ENCODE measurements at regions not wholly inside any gene's neighbourhood (a gene's known extent, or its start where the extent isn't known, plus 50 kb on each side); places are given as distances from the start of the nearest gene placed in this dataset.

DNA sequence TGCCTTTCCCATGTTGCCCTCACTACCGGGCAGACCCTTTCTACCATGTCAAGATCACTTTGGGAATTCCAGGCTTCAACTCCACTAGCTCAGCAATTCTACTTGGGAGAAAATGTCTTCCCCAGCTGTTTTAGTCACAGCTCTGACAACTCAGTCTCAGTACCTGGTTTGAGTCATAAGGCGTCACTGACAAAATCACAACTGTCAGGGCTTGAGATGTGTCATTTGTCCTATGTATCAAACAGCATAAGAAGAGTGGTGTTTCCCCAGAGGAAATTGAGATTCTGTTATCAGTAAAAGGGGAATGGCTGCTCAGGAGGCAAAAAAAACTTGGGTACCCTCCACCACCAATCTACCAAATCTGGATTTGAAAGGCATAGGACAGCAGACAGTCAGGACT is 594.9 kb upstream of the SUCLG2 start:
- no peak overlapping the region for H3K4me2 ChIP-seq (ENCODE audit: insufficient read depth in 1 of 2, low read depth in 2 of 2, low read length in 2 of 2)
- H2BK15ac ChIP-seq (ENCODE audit: low read length), result no peak overlapping the region
- no peaks in the 10 kb centered on the region for H3K4me1 ChIP-seq (replicated peaks in 1 of 4; ENCODE audit: control insufficient read depth in 3 of 4, insufficient read depth in 4 of 4, low read length in 3 of 4)
- H3K23me2 ChIP-seq (ENCODE audit: low read depth, low read length), result no peaks in the 10 kb centered on the region
- no peak overlapping the region for H3K4me3 ChIP-seq (ENCODE audit: extremely low read depth in 1 of 4, insufficient read depth in 2 of 4, low read depth in 3 of 4, low read length in 4 of 4)
- H3K36me3 ChIP-seq (ENCODE audit: control insufficient read depth in 2 of 4, insufficient read depth in 4 of 4, low read length in 3 of 4), result no peaks in the 10 kb centered on the region
- no peak overlapping the region for H4K5ac ChIP-seq (ENCODE audit: insufficient read length, low read depth, low read length)
- no peaks in the 10 kb centered on the region for H4K20me1 ChIP-seq (replicated peaks in 1 of 2; ENCODE audit: control insufficient read depth in 1 of 2, insufficient read depth in 2 of 2, low read length in 2 of 2)
- no peak overlapping the region for H3K56ac ChIP-seq (replicated peaks; ENCODE audit: insufficient read length, low read depth, low read length)
- H2BK20ac ChIP-seq (ENCODE audit: low read length), result no peak overlapping the region
- H3K14ac ChIP-seq (ENCODE audit: insufficient read length), result no peak overlapping the region
- H2BK5ac ChIP-seq (ENCODE audit: low read depth, low read length), result no peak overlapping the region
- H2AFZ ChIP-seq (ENCODE audit: low read length), result no peak overlapping the region
- no peak overlapping the region for H2BK12ac ChIP-seq (ENCODE audit: low read depth, low read length)
- WGBS, 2 experiments (ENCODE audit: extremely low coverage in 1 of 2, insufficient coverage in 1 of 2, insufficient read length in 1 of 2, insufficient replicate concordance in 2 of 2, low coverage in 1 of 2, low lambda C conversion rate in 2 of 2, missing lambda C conversion rate in 1 of 2), result 88% methylated on average over 2 of the region's 2 CpGs; no CpG with 5 or more reads in 1 of the 2 experiments
- H3K79me2 ChIP-seq (ENCODE audit: control insufficient read depth in 1 of 2, insufficient read depth in 2 of 2, low read length in 2 of 2), result no peaks in the 10 kb centered on the region
- no peak overlapping the region for H2BK120ac ChIP-seq (replicated peaks; ENCODE audit: low read depth, low read length)
- no peak for FAIRE-seq
- H3K9me3 ChIP-seq (ENCODE audit: insufficient read depth in 2 of 2, low read depth in 1 of 2, low read length in 1 of 2), result no peaks in the 10 kb centered on the region
- no peak for TF ChIP-seq NRF1 (IDR thresholded peaks at IDR 0.05; ENCODE audit: low read depth, low read length)
- no peak overlapping the region for H3K23ac ChIP-seq (ENCODE audit: insufficient read length)
- DNase-seq (ENCODE audit: low read depth in 1 of 2, low spot score in 2 of 2), result no peak
- no peak overlapping the region for H4K8ac ChIP-seq (ENCODE audit: extremely low read depth, insufficient read depth, low read length)
- no peak overlapping the region for H4K91ac ChIP-seq (replicated peaks; ENCODE audit: insufficient read length, low read length)
- H3K27ac ChIP-seq (ENCODE audit: low read depth, low read length), result no peak overlapping the region
- no peak overlapping the region for H3K4ac ChIP-seq (replicated peaks; ENCODE audit: insufficient read length, low read depth, low read length)
- no peak overlapping the region for H3K18ac ChIP-seq (ENCODE audit: extremely low read depth, low read length)
- POLR2A ChIA-PET (ENCODE audit: partially characterized antibody), result no interaction called here
- CTCF ChIA-PET (ENCODE audit: partially characterized antibody), result interaction anchor here (0.6 to 1.6 kb wide), 2 partner anchors 200 to 430 kb away, joined by 3 to 4 read pairs; no protein-coding TSS in a partner anchor
- no peaks in the 10 kb centered on the region for H3K27me3 ChIP-seq (replicated peaks in 1 of 4; ENCODE audit: control insufficient read depth in 3 of 4, extremely low read depth in 1 of 4, insufficient read depth in 3 of 4, low read length in 3 of 4)
- no peak overlapping the region for H2AK5ac ChIP-seq (ENCODE audit: low read depth, low read length)
- no peaks in the 10 kb centered on the region for H3K79me1 ChIP-seq (ENCODE audit: low read depth, low read length)
- no peak overlapping the region for H3K9ac ChIP-seq (replicated peaks in 1 of 4; ENCODE audit: extremely low read depth in 1 of 4, low read depth in 3 of 4, low read length in 3 of 4)
